ENCODE measurements at regions not wholly inside any gene's neighbourhood (a gene's known extent, or its start where the extent isn't known, plus 50 kb on each side); places are given as distances from the start of the nearest gene placed in this dataset.
A peak's percentile ranks its signal among the peaks of the same experiment; 100 is the strongest.

DNA sequence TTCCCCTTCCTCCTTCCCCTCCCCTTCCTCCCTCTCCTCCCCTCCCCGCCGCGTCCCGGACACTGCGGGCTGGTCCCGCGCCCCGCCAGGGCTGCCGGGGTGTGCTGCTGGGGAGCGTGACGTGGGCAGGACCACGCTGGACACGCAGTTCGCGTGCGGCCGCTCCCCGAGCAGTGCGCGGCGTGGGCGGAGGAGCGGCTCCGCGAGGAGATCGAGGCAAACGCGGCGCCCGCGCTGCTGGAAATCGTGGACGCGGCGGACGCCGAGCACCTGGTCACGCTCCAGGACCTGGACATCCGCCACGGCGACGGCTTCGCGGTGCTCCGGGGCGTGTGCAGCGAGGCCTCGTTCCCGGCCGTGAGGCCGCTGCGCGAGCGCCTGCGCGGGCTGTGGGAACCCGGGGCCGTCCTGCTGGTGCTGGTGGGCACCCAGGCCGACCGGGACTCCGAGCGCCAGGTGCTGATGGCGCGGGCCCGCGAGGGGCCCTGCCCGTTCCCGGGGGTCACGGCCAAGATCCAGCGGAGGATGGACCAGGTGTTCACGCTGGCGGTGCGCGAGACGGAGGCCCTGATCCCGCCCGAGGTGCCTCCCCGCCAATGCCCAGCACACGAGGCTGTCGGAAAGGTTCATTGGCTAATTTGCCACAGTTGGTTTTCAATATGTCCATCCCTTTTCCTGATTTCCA lies 84.3 kb downstream of the TNFAIP2 start:
- no peak for DNase-seq (ENCODE audit: low spot score)

DNA sequence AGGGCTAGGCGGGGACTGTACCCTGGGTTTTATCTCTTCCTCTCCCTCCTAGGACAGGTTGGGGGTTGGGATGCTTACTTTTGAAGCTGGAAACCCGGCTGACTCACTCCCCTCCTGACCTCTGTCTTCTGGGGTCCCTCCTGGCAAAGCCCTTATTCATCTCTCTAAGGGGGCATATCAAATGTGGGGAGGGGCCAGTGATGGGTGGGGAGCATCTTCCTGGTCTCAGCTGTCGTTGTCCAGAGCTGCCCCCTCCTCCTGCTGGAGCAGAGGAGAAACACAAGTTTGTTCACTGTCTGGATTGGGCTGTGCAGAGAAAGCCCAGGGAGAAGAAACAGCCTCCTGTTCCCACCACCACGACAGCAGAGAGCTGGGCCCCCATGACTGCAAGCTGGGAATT lies 85.8 kb downstream of the TNFAIP2 start:
- no peak for DNase-seq (ENCODE audit: low spot score)

DNA sequence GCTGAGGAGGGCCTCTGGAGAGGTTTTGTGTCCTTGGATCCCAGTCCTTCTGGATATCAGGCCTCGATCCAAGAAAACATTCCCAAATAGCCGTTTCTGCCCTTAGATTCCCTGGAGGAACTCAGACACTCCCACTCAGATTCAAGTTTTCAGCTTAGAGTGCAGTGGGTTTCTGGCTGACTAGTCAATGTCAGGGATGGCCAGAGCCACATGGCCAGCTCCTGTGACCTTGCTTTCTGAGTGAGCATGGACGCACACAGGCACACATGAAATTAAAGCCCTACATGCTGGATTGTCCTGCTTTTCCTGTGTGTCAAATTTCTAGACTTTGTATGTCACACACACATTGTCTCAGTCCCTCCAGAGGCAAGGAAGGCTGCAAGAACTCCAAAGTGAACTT lies 86.2 kb downstream of the TNFAIP2 start:
- DNase-seq (ENCODE audit: low spot score): no peak

DNA sequence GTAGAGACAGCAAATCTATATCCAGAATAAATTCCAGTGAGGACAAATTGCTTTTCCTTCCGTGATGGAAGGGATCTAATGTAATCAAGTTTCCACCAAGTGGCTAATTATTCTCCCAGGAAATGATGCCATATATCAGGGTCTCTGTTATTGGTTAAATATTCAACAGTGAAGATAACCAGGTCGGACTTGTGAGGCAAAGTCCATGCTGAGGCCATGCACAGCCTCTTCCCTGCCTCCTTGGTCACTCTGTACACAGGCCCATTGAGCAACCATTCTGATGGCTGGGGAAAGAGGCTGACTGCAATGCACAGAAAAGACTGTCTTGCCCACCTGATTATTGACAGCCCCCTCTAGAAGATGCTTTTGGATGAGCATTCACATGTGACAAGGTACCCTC lies 90.1 kb downstream of the TNFAIP2 start:
- DNase-seq (ENCODE audit: low spot score): no peak

DNA sequence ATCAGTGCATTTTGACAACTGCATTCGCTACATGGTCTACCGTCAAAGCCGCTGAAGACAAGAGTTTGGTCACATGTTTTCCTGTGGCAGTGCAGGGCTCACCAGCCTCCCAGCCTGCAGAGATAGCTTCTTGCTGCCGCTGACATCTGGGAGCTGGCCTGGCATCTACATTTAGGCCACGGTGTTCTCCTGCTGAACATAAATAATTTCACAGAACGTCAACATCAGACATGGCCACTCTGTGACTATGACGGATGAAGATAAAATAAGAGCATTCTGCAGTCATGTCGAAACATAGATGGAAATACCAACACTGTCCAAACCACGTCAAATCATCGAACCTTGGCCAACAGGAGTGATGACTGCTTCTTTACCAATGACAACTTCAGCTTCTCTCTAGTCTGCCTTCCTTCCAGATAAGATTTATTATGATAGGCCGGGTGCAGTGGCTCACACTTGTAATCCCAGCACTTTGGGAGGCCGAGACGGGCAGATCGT lies 91.2 kb downstream of the TNFAIP2 start:
- no peak for DNase-seq (ENCODE audit: low spot score)

DNA sequence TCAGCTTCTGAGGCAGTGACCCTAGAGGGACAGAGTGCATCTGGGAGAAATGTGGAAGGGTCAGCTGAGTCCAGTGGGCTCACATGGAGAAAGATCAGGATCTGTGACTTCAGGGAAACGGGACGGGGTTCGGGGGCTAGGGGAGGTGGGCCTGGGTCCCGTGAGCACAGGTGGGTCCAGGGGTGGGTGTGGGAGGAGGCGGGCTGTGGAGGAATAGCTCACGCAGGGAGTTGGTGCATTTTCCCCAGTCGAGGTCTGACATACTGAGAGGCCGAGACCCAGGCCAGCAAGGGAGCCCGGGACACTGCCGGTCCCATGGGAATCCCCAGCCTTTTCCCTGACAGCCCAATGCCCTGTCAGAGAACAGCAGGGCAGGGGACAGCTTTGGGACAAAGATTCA lies 93.1 kb downstream of the TNFAIP2 start:
- no peak for DNase-seq (ENCODE audit: low spot score)

DNA sequence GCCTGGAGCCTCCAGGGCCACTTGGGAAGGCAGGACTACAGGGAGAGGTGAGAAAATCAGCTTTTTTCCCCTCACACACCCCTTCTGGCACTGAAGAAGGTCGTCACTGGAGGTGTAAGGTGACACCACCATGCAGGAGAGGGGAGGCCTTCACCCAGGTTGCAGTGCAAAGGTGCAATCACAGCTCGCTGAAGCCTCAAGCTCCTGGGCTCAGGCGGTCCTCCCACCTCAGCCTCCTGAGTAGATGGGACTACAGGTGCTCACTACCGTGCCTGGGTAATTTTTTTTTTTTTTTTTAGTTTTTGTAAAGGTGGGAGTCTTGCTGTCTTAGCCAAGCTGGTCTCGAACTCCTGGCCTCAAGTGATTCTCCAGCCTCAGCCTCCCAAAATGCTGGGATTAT lies 93.6 kb downstream of the TNFAIP2 start:
- DNase-seq (ENCODE audit: low spot score): no peak

DNA sequence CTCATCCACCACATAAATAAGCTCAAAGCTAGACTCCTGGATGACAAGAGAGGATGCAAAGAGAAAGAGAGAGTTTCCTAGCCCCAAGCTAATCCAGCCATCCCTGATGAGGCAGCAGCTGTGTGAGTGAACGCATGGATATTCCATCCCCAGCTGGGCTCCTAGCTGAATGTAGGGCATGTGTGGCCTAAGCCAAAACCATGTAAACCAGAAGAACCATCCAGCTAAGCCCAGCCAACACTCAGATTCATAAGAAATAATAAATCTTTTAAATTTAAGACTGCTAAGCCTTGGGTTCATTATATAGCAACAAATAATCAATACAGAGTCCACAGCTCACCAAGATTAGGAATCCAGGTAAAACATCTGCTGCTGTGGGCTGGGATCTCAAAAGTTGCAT lies 94.3 kb downstream of the TNFAIP2 start:
- DNase-seq (ENCODE audit: low spot score): no peak

DNA sequence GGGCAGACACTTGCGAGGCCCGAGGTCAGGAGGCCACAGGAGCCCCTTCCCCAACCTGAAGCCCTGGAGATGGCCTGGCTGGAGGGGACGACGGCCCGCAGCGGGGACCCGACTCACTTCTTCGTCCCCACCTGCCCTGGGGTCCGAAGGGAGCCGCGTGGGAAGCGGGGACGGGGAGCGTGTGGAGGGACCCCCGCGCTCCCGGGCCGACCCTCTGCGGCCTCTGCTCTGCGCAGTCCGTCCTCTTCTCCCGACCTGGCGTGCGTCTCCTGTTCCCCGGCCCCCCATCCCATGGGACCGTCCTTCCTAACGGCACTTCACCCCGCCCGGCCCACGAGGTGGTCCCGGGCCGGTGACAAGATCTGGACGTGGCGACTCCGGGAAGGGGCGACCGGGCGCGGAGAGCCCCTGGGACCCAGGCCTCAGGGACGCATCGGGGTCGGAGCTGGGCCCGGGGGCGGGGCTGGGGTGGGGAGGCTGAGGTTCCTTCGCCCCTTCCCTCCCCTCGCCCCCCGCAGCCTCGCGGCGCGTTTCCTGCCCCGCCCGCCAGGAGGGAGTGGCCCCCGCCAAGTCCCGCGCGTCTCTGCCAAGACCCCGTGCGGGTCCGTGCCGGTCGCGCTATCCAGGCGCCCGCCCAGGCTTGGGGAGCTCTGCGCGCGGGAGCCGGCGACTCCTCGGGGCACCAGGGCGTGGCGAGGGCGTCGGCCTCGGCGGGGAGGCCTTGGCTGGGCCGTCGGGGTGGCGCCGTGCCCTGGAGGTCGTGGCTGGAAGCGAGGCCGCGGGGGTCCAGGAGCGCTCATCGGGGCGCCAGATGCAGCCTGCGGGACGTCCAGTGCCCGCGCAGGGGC lies 97.1 kb downstream of the TNFAIP2 start:
- DNase-seq (ENCODE audit: low spot score): no peak

DNA sequence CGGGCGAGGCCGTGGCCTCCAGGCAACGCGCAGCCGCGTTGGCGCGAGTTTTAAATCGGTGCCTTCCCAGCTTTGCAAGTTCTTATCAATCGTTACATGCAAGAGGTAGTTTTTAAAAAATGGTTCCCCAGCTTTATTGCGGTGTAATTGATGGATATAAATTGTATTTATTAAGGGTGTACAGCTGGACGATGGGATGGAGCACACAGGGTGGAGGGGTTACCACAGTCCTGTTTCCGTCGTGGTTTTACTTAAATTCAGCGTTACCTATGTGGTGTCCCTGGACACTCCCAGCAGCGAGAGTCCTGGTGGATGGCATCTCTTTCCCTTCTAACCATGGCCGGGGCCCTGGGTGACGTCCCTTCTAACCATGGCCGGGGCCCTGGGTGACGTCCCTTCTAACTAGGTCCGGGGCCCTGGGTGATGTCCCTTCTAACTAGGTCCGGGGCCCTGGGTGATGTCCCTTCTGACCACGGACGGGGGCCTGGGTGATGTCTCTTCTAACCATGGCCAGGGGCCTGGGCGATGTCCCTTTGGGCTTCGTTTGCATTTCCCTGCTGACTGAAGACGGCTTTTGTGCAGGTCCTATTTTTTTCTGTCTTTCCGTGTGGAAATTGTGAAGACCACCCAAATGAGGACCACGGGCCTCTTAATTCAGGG lies 97.9 kb downstream of the TNFAIP2 start:
- no peak for DNase-seq (ENCODE audit: low spot score)

DNA sequence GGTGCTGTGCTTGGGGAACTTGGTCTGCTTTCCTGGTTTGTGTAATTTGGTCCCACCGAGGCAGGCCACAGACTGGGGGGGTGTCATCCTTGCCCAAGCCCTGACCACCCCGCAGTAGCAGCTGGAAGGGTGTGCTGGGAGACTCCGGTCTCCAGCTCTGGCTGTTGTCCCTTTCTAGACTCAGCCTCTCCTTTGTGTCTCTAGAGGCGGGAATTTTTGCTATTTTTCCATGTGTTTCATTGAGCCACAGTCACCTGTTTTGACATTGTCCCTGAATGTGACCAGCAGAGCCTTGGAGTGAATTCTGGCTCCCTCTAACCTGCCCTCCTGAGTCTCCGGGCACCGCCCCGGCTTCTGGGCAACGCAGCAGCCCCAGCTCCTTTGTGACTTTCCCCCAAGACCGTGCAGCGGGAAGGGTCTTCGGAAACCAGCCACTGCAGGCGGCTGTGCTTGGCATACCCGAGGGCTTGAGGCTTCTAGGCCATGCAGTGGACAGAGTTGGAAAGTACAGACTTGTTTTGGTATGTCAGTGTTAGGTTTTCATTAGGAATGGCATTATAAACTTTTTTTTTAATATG lies 98.6 kb downstream of the TNFAIP2 start:
- no peak for DNase-seq (ENCODE audit: low spot score)

DNA sequence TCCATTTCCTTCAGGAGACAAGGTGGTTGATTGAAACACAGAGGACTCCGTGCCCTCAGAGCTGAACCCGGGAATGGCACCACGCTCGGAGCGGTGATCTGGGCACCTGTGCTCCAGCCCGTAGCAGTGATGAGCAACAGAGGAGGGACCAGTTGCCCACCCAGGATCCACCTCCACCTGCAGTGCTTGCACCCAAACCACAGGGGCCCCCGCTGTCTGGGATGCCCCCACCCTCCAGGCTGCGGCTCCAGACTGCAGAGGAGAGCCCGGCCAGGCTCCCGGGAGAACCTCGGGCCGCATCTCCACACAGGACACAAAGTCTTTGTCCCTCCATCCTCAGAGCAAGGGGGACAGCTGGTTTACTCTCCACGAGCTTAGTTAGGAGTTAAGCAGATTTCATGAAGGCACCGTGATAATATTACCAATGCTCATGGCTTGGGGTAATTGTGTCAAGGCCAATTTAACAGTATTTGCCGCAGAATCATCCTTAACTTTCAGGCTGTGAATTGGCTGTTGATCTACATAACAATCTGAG lies 100.6 kb downstream of the TNFAIP2 start:
- no peak for DNase-seq (ENCODE audit: low spot score)

DNA sequence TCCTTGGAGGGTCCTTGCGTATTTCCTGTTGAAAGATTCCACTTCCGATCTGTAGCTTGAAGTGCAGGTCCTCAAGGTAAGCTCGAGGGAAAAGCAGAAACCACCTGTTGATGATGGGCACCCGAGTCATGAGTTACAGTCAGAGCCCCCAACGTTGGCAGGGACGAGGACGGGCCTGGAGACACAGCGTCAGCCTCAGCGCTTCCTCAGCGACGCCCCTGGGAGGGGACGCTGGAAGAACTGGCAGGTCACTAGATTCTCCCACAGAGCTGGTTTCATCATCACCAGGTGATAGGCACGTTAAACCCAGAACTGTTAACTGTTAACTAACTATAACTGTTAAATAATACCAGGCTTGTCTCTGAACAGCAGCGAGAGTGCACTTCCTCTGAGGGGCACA lies 101.8 kb downstream of the TNFAIP2 start:
- no peak for DNase-seq (ENCODE audit: low spot score)

DNA sequence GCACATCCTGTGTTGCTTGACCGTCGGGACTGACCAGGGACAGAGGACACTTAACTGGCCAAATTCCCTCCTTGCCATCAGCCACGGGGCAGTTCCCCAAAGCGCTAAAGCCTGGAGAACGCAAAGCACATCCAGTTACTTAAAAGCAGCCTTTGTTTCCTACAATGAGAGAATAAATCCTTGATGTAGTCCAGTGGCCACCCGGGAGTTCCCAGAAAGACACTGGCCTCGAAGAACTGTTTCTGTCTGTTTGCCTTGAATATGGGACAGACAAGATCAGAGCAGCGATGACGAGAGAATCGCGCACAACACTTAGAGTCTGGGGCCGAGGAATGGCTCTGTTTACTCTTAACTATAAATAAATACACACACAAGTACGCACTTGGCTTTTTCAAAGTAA lies 102.2 kb downstream of the TNFAIP2 start:
- peak; percentile 8 for DNase-seq (ENCODE audit: low spot score)

DNA sequence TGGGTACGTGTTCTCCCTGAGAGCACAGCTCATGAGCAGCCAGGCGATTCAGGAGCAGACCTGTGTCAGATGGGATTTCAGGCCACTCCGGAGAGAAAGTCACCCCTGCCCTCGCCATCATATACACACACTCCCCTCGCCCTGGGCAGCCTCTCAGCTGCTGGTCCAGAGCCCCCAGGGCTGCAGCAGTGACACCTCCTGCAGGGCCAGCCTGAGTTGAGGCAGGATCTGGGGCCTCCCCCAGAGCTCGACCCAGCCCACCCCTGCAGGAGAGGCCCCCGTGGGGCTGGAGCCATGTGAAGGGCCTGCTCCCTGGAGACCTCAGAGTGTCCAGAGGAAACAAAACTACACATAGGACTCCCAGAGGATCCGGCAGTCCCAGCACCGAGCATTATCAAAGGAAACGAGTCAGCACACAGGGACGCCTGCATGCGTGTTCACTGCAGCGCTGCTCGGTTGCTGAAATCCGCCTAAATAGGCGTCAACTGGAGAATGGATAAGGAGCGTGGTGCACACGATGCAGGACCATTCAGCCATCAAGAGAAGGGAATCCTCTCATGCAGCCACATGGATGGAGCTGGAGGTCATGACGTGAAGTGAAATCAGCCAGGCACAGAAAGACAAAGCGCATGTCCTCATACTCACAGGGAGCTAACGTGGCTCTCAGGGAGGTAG lies 104.0 kb downstream of the TNFAIP2 start:
- DNase-seq (ENCODE audit: low spot score): no peak

DNA sequence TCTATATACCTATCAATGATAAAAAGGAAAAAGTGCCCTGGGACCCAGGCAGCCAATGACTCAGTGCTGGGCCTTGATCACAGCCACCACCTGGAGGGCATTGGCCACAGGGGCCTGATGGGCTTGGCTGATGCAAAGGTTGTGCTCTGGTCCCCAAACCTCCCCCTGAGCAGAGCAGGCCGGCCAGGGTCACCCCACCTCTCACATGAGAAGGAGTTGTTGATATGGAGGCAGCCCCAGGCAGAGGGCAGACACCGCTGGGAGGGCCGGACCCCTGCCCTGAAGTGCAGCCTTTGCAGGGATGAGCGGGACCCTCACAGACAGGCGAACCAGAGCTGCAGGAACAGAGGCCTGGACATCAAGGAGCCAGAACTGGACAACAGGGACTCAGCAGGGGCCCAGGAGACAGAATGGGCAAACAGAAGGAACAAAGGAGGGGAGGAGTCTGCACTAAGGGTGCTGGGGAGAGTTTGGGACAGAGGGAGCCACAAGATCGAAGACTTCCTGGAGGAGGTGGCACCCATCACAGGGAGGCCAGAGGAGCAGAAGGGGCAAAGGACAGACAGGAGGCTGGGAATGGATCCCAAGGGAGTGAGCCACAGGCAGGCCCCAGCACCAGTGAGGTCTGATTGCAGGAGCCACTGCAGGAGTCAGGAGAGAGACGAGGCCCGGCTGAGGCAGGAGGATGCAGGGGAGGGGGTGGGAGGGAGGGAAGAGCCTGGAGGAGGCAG lies 105.0 kb downstream of the TNFAIP2 start:
- no peak for DNase-seq (ENCODE audit: low spot score)

DNA sequence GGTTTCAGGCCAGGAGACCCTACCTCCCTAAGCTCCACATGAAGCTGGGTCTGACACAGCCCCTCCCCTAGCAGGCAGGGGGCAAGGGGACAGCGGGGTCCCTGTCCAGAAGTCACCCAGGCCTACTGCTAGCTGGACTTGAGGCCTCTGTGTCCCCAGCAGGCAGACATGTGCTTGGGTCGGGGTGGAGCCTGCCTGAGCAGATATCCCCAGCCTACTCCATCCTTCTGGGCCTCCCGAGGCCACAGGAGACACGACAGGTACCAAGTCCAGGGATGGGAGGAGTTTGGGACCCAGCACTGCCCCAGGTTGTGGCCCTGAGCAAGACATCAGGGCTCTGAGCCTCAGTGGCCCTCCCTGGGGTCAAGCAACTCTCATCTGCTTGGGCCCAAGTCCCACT lies 105.2 kb upstream of the EIF5 start:
- no peak for DNase-seq (ENCODE audit: low spot score)

DNA sequence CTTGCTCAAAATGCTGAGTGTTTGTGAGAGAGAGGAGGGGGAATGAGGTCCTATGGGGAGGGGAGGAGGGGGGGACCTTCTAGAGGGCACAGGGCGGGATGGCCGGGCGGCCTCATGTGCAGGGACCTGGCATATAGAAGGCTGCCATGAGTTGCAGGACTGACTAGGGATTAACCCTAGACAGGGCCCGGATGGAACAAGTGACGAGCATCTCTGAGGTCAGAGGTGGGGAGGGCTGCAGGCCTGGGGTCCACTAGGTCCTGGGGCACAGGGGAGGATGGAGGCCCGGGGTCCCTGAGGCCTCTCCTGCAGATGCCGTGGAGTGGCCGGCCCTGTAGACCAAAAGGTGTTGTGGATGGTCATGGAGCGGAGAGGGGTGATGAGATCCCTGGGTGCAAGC lies 104.0 kb upstream of the EIF5 start:
- no peak for DNase-seq (ENCODE audit: low spot score)

DNA sequence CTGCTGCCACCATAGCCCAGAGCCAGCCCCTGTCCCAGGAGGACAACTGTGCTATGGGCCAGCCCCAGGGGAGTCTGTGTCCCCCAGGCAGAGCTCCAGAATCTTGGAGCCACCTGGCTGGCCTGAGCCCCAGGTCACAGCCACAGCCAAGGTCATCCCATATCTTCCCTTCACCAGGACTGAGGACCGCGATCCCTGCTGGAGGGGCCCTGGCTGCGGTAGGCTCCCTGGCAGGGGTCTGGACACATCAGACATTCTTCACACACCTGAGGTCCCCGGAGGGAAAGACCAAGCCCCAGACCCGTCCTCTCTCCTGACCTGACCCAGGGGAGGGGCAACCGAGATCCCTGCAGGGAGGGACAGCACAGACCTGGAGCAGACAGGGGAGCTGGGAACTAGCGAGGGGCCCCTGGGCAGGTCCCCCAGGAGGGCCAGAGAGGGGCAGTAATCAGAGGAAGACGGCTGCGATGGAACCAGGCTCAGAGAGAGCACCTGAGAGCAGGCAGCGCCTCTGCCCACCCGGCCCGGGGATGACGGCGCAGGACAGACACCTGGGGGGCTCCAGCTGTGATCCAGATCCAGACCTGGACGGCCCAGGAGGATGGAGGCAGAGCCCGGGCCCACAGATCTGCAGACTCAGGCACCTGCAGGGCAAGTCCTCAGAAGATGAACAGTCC lies 103.2 kb upstream of the EIF5 start:
- DNase-seq (ENCODE audit: low spot score): no peak

DNA sequence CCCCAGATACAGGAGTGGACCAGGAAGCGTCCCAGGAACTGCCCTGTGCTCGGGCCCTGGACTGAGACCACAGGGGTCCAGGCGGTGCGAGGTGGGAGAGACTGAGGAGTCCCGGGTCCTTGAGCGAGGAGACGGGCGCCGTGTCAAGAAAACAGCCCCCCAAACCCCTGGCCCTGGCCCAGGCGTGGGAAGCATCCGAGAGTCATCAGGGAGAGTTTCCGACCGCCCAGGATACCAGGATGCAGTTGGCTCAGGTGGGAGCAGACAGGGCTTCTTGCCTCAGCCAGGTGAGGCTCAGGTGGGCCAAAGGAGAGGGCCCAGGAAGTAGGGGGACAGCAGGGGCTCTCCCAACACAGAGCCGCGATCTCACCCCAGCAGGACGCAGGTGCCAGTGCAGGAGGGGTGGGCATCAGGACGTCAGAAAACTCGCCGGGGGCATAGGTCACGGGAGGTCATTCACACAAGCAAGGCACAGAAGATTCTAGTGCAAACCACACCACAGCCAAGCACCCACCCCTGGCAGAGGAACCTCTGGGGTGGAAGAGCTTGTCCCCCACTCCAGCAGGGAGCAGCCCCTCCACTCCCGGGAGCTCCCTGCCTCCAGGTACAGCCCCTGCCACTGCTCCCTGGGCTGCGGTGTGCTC lies 102.5 kb upstream of the EIF5 start:
- no peak for DNase-seq (ENCODE audit: low spot score)
